C1 segment of cervical spinal cord (tissue), 14 donors: ENCODE measurements at regions not wholly inside any gene's neighbourhood (a gene's known extent, or its start where the extent isn't known, plus 50 kb on each side); places are given as distances from the start of the nearest gene placed in this dataset.

Experiments used
- DNase-seq, 14 donors: peaks; one replicate each; lab custom pipeline; 2025; lab: John Stamatoyannopoulos, UW

- DNase-seq, result no peak
These were observed 523.1 kb downstream of the EFNA5 start for GRCh38 chr5:107147589-107147988.

- no peak for DNase-seq
These were observed 523.8 kb downstream of the EFNA5 start for GRCh38 chr5:107146901-107147300.

- no peak for DNase-seq
These were observed 535.3 kb downstream of the EFNA5 start for GRCh38 chr5:107135391-107135790.

- no peak for DNase-seq
These were observed 535.8 kb downstream of the EFNA5 start for GRCh38 chr5:107134931-107135330.

GRCh38 chr5:107129051-107129450, 541.7 kb downstream of the EFNA5 start:
- peak in 1 of 14 donors; percentile 19 for DNase-seq

- no peak for DNase-seq
These were observed 542.9 kb downstream of the EFNA5 start for GRCh38 chr5:107127878-107128277.

GRCh38 chr5:107126341-107126740, 544.4 kb downstream of the EFNA5 start:
- DNase-seq, result no peak

GRCh38 chr5:107124376-107124775, 546.4 kb downstream of the EFNA5 start:
- no peak for DNase-seq

- no peak for DNase-seq
These were observed 547.7 kb downstream of the EFNA5 start for GRCh38 chr5:107123014-107123413.

- DNase-seq, result peak in 1 of 14 donors; percentile 6
These were observed 548.8 kb downstream of the EFNA5 start for GRCh38 chr5:107121793-107122519.

GRCh38 chr5:107119656-107120055, 551.1 kb downstream of the EFNA5 start:
- DNase-seq, result no peak

GRCh38 chr5:107118184-107119019, 552.3 kb downstream of the EFNA5 start:
- no peak for DNase-seq

GRCh38 chr5:107112216-107112615, 558.5 kb downstream of the EFNA5 start:
- DNase-seq, result peak in 1 of 14 donors; percentile 87

- no peak for DNase-seq
These were observed 566.4 kb downstream of the EFNA5 start for GRCh38 chr5:107104040-107104995.

- no peak for DNase-seq
These were observed 567.2 kb downstream of the EFNA5 start for GRCh38 chr5:107103522-107103921.

GRCh38 chr5:107100121-107100520, 570.6 kb downstream of the EFNA5 start:
- DNase-seq, result no peak

GRCh38 chr5:107099506-107099905, 571.2 kb downstream of the EFNA5 start:
- no peak for DNase-seq

GRCh38 chr5:107092695-107093094, 578.0 kb downstream of the EFNA5 start:
- no peak for DNase-seq

- DNase-seq, result no peak
These were observed 580.2 kb downstream of the EFNA5 start for GRCh38 chr5:107090506-107090905.

GRCh38 chr5:107088907-107089306, 581.8 kb downstream of the EFNA5 start:
- DNase-seq, result no peak

- DNase-seq, result no peak
These were observed 585.2 kb downstream of the EFNA5 start for GRCh38 chr5:107085572-107085971.

GRCh38 chr5:107074996-107075395, 595.7 kb downstream of the EFNA5 start:
- no peak for DNase-seq
